HUES64 (cell line): ENCODE measurements at regions not wholly inside any gene's neighbourhood (a gene's known extent, or its start where the extent isn't known, plus 50 kb on each side); places are given as distances from the start of the nearest gene placed in this dataset.

Experiments
- H3K27ac ChIP-seq: 2 replicates; pipeline ENCODE4 v1.7.0; 2013; ENCODE audit warnings: low read depth, low read length, inconsistent platforms
- H3K27me3 ChIP-seq: 2 replicates; pipeline ENCODE4 v1.6.1; 2013; ENCODE audit warnings: mild to moderate bottlenecking, low read length; ENCODE audit not compliant: insufficient read depth
- H3K36me3 ChIP-seq: 2 replicates; pipeline ENCODE4 v1.6.1; 2013; ENCODE audit warnings: mild to moderate bottlenecking, low read length; ENCODE audit not compliant: insufficient read depth
- H3K4me1 ChIP-seq: 2 replicates; pipeline ENCODE4 v1.6.1; 2013; ENCODE audit warnings: mild to moderate bottlenecking, low read length, moderate library complexity; ENCODE audit not compliant: insufficient read depth
- H3K4me3 ChIP-seq: 2 replicates; pipeline ENCODE4 v1.5.1; 2013; ENCODE audit warnings: mild to moderate bottlenecking, low read length, moderate library complexity
- H3K9ac ChIP-seq: 2 replicates; pipeline ENCODE4 v1.6.1; 2013; ENCODE audit warnings: mild to moderate bottlenecking, low read depth, low read length
- H3K9me3 ChIP-seq: 2 replicates; pipeline ENCODE4 v1.6.1; 2013; ENCODE audit warnings: low read depth, low read length; ENCODE audit not compliant: insufficient read depth
- WGBS: fragments of 150-250, 120-280 bp; methylation state at CpG from one replicate; pipeline ENCODE4 v1.1.7; 2013; ENCODE audit warnings: missing lambda C conversion rate; 5-methylcytosine and 5-hydroxymethylcytosine counted together

DNA sequence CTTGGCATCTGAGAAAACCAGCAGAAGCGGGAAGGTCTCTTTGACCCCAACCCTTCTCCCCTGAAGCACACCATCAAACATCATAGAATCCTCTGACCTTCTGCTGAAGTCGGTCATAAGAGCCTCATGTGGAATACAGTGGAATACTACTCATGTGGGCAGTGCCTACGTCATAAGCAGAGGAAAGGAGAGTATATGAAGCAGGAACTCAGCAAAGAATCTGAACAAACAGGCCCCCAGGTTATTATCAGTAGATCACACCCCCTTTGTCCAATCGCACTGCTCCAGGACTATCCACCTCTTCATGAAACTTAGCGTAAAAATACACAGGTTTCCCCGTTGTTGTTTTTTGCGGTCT is 394.1 kb upstream of the PROK2 start:
- Histone ChIP-seq H3K4me3 (no peak overlapping the region), H3K9me3 (no peaks in the 10 kb centered on the region; the same call in 1 of the 2 replicates), H3K9ac (no peak overlapping the region), H3K27me3 (no peaks in the 10 kb centered on the region), H3K27ac (no peak overlapping the region), H3K36me3 (no peaks in the 10 kb centered on the region), H3K4me1 (no peaks in the 10 kb centered on the region)
- WGBS = 95% methylated on average over 7 of the region's 7 CpGs

DNA sequence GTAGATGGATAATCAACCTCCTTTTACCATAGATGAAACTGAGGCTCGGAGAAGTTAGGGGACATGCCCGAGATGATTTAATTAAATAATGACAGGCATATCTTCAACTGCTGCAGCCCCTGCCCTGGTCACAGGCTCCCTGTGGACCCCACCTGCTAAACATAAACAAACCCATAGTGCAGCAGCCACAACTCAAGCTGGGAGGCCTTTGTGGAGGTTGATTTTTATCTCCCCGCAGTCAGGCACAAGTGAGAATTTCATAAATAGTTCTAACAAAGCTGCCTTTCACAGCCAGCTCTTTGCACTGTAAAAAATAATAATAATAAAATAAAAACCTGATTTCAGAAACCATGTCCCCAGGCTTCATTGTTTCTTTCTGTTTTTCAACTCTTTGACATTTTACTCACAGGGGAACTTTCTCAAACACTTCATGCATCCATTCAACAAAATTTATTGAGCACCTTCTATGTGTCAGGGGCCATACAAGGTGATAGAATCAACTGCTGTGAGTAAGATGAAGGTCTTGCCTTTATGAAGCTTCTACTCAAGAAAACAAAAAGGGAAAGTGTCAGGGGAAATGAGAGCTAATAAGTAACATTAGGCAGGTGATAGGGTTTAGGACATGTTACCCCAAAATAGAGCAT is 393.6 kb upstream of the PROK2 start:
- Histone ChIP-seq H3K27ac (no peak overlapping the region), H3K36me3 (no peaks in the 10 kb centered on the region), H3K9ac (no peak overlapping the region), H3K4me3 (no peak overlapping the region), H3K4me1 (no peaks in the 10 kb centered on the region), H3K27me3 (no peaks in the 10 kb centered on the region), H3K9me3 (no peaks in the 10 kb centered on the region)
- WGBS = 78% methylated on average over 3 of the region's 3 CpGs

DNA sequence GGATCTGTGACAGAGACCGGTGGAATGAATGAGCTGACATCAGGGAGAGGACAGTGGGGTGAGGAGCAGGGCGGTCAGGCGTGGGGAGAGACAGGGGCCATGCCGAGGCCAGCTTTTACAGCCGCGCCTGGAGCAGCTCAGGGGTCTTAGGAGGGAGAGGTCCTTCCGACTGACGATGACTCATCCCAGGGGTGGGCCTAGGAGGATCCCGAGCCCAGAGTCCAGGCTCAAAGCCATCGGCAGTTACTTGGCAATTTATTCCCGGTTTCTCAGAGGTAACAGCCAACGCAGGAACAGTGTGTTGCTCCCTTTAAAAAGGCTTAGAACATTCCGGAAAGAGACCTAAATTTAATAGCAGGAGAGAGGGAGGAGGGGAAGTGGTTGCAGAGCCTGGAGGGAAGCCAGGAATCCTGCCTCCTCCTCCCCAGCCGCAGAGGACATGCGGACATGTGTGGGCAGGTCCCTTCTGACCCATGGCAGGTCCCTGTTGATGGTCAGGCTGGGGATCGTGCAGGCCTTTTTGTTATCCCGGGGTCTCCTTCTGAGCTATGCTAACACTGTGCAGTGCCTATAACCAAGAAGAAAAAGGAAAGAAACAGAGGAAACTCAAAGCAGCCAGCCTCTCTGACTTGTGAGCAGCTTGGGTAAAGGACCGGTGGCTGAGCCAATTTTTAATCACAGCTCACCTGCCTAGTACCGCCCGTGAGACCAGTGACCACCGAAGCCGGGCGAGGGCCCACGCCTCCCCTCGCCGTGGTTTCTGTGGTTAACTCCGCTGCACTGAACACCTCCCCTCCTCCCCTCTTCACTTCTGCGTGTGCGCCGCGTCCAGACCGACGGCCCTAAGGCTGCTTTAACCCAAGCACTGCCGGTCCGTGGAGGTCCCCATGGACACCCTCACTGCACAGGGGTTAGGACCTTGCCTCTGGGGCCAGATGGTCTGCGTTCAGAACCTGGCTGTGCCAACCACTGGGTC is 392.4 kb upstream of the PROK2 start:
- H3K4me1 ChIP-seq = no peaks in the 10 kb centered on the region
- no peaks in the 10 kb centered on the region for H3K9me3 ChIP-seq
- H3K36me3 ChIP-seq = no peaks in the 10 kb centered on the region
- WGBS = 91% methylated on average over 36 of the region's 36 CpGs
- no peak overlapping the region for H3K9ac ChIP-seq
- H3K4me3 ChIP-seq = no peak overlapping the region
- H3K27me3 ChIP-seq = no peaks in the 10 kb centered on the region
- H3K27ac ChIP-seq = no peak overlapping the region

DNA sequence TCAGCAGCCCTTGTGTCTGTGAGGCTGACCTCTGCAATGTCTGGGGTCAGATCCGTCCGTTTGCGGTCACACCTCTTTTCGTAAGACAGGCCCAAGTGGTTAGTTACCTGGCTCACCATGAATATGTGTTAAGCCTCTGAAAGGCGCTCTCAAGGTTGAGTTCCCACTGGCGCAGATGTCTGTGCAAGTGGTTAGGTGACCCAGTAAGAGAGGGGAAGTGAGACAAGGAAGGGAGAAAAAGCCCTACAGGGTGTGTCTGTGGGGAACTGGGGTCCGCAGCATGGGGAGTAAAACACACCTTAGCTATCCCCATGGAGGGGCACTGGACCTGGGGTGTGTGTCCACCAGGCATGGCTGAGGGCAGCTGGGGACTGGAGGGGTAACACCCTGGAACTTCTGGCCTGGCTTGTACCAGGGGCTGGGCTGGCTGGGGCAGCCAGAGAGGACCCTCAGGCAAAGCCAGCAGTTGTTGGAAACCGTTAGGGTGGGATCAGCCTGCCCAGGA is 391.6 kb upstream of the PROK2 start:
- H3K9me3 ChIP-seq = no peaks in the 10 kb centered on the region
- H3K27me3 ChIP-seq = no peaks in the 10 kb centered on the region
- 93% methylated on average over 8 of the region's 8 CpGs for WGBS
- H3K9ac ChIP-seq = no peak overlapping the region
- no peak overlapping the region for H3K4me3 ChIP-seq
- H3K4me1 ChIP-seq = no peaks in the 10 kb centered on the region
- H3K27ac ChIP-seq = no peak overlapping the region
- H3K36me3 ChIP-seq = no peaks in the 10 kb centered on the region

DNA sequence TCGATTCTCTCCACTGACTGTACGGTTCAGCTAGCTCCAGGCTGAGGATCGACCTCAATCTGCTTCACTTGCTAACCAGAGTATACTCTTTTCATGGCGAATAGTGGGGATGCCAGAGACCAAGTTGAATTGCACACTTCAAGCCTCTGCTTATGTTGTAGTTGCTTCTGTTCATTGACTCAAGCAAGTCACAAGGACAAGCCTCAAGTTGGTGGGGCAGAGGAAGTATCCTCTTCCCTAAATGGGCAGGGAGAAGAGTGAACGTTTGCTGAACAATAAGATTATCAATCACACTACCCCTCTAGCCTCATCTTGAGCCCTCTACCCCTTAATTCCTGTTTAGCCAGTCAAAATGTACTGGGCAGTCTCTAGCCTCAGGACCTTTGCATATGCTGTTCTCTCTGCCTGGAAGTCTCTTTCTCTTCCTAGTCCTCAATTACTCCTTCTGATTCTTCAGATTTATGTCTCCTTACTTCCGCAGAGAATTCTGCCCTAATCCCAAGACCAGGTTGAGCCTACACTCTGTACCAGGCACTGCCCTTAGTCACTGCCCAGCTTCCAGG is 390.4 kb upstream of the PROK2 start:
- 96% methylated on average over 6 of the region's 6 CpGs for WGBS
- no peaks in the 10 kb centered on the region for H3K27me3 ChIP-seq
- H3K4me3 ChIP-seq = no peak overlapping the region
- no peaks in the 10 kb centered on the region for H3K36me3 ChIP-seq
- no peak overlapping the region for H3K27ac ChIP-seq
- no peaks in the 10 kb centered on the region for H3K9me3 ChIP-seq
- H3K4me1 ChIP-seq = no peaks in the 10 kb centered on the region
- no peak overlapping the region for H3K9ac ChIP-seq

DNA sequence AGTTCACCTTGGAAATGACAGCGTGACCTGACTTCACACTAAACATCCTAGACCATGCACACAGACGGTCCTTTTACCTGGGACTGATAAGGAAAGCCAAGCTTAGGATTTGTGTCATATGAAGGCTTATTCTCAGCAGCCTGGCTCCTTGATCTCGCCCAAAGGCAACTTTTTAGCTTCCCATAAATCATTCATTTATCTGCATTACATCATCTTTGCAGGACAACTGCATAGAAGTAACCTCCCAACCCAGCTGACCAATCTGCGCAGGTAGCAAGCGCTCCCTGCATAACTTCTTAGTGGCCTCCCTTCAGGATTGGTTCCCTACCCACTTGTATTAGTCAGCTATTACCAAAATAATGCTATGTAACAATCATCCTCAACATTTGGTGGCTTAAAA is 389.9 kb upstream of the PROK2 start:
- Histone ChIP-seq H3K9ac (no peak overlapping the region), H3K4me3 (no peak overlapping the region), H3K36me3 (no peaks in the 10 kb centered on the region), H3K27ac (no peak overlapping the region), H3K27me3 (no peaks in the 10 kb centered on the region), H3K9me3 (no peaks in the 10 kb centered on the region), H3K4me1 (no peaks in the 10 kb centered on the region)
- WGBS = 67% methylated on average over 5 of the region's 5 CpGs

DNA sequence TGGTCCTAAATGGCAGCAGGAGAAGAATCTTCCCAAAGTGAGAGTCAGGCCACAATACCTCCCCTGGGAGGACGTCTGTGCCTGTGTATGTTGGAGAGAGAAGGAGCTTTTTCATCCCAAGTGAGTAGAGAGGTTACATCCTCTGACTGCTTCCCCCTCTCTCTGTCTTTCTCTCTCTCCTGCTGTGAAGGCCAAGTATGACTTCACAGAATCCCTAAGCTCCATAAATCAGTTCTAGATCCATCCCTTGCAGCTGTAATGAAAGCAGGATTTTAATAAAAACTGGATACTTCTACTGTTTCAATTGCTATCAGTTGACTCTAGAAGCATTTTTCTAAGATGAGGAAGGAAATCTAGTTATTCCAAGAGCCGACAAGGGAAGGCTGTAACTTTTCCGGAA is 389.1 kb upstream of the PROK2 start:
- H3K27me3 ChIP-seq = no peaks in the 10 kb centered on the region
- H3K4me3 ChIP-seq = no peak overlapping the region
- no peaks in the 10 kb centered on the region for H3K36me3 ChIP-seq
- H3K4me1 ChIP-seq = no peaks in the 10 kb centered on the region
- H3K27ac ChIP-seq = no peak overlapping the region
- WGBS = 88% methylated on average over 2 of the region's 3 CpGs
- no peak overlapping the region for H3K9ac ChIP-seq
- H3K9me3 ChIP-seq = no peaks in the 10 kb centered on the region

DNA sequence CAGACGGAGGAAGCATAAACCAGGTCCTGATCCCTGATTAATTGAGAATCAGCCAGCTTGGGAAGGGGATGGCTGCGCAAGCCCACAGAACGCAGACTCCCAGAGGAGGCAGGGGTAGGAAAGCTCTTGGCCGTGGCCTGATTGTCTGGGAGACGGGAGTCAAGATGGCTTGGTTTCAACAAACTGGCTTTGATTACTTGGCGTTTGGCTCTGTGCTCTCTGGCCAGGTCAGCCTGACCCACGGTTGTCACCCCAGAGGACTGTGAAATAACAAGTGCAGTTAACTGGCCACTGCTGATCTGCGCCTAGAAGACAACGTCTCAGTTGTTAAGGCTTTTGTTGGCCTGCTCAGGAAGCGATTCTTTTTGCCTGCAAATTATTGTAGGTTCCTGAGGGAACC is 387.0 kb upstream of the PROK2 start:
- Histone ChIP-seq H3K4me3 (no peak overlapping the region), H3K27me3 (no peaks in the 10 kb centered on the region), H3K27ac (no peak overlapping the region), H3K9ac (no peak overlapping the region), H3K36me3 (no peaks in the 10 kb centered on the region), H3K9me3 (no peaks in the 10 kb centered on the region), H3K4me1 (no peaks in the 10 kb centered on the region)
- 91% methylated on average over 10 of the region's 10 CpGs for WGBS

DNA sequence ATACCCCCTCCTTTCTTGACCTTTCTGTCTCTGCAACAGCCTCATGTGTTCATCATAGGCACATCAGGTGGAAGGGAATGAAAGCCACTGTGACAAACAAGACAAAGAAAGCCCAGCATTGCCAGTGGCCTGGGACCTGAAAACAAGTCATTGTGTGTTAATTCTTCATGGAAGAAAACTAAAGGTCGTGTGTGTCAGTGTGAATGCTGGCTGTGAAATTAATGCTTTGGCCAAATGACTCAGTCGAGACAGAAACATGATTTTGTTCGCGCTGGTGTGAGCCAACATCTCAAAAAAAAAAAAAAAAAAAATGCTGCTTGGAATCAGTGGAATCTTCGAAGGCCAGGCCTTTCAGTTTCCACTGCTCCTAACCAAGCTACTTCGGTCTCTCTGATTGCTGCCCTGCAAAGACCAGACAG is 386.5 kb upstream of the PROK2 start:
- no peak overlapping the region for H3K27ac ChIP-seq
- no peaks in the 10 kb centered on the region for H3K4me1 ChIP-seq
- no peak overlapping the region for H3K9ac ChIP-seq
- H3K27me3 ChIP-seq = no peaks in the 10 kb centered on the region
- H3K36me3 ChIP-seq = no peaks in the 10 kb centered on the region
- H3K9me3 ChIP-seq = no peaks in the 10 kb centered on the region
- 90% methylated on average over 6 of the region's 6 CpGs for WGBS
- H3K4me3 ChIP-seq = no peak overlapping the region

DNA sequence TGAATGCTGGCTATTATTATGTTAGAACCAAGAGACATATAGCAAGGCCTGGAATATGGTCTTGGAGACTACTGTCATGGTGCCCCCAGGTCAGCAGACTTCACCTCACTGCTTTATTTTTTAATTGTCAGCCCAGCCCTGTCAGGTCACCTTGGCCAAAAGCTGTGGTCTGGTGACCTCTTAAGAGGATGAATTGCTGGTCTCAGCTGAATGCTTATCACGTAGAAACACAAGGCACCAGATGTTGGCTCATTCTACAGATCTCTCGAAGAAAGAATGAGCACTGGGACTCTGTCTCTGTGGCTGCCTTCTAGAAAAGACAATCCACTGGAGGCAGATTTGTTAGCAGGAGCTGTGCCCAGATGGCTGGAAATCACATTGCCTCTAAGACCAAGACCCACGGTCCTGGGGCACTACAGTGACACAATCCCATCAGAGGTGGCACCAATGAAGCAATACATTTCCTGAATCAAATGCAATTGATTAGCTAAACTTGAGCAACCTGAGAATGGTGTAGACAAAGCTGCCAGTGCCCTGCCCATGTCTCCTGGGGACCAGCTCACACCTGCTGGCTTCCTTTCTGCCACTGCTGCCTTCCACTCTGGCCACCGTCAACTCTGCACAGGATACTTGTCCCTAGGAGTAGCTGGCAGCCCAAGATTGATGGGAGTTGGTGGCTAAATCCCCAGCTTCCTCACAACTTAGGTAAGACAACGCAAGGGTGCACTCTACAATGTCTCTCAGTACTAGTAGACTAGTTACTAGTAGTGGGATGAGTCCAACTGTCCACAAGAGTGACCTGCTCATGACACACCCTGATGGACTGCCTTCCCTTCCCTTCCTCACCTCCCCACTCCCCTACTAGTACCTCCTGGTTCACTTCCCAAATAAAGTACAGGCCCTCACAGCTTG is 384.9 kb upstream of the PROK2 start:
- WGBS = 94% methylated on average over 4 of the region's 5 CpGs
- H3K27ac ChIP-seq = no peak overlapping the region
- no peak overlapping the region for H3K9ac ChIP-seq
- H3K27me3 ChIP-seq = no peaks in the 10 kb centered on the region
- no peak overlapping the region for H3K4me3 ChIP-seq
- no peaks in the 10 kb centered on the region for H3K9me3 ChIP-seq
- H3K4me1 ChIP-seq = no peaks in the 10 kb centered on the region
- no peaks in the 10 kb centered on the region for H3K36me3 ChIP-seq
